ENCODE measurements at regions not wholly inside any gene's neighbourhood (a gene's known extent, or its start where the extent isn't known, plus 50 kb on each side); places are given as distances from the start of the nearest gene placed in this dataset.

DNA sequence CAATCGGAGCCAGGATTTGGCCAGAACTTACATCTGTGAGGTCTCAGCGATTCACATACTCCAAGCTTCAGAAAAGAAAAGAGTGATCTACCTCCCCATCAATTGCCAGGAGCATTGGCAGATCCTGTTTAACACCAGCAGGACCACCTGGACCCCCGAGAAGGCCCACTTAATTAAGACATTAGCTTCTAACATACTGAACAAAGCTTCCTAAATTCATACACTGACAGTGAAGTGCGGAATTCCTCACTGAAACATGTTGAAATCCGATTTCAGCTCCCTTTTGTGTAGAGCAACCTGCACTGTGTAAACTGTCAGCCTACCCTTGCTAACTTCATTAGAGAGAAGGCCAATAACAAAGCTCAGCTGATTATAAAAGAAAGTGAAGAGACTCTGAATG, 274.0 kb downstream of the NOVA1 start:
- H3K27ac ChIP-seq (replicated peaks in 1 of 4) = no peak overlapping the region
- intact Hi-C loops (cut with DNase I) = no loop called here
- no peaks in the 10 kb centered on the region for H3K9me3 ChIP-seq
- H3K4me3 ChIP-seq = no peak overlapping the region
- no peaks in the 10 kb centered on the region for H3K36me3 ChIP-seq
- no peak for DNase-seq (ENCODE audit: extremely low spot score)
- peaks cover 0 to 7% (median 0%) of the 10 kb centered on the region in 4 donors for H3K4me1 ChIP-seq
- H3K27me3 ChIP-seq = no peaks in the 10 kb centered on the region
- WGBS = 21% methylated on average over 5 of the region's 5 CpGs
- TF ChIP-seq, protein P1, sequence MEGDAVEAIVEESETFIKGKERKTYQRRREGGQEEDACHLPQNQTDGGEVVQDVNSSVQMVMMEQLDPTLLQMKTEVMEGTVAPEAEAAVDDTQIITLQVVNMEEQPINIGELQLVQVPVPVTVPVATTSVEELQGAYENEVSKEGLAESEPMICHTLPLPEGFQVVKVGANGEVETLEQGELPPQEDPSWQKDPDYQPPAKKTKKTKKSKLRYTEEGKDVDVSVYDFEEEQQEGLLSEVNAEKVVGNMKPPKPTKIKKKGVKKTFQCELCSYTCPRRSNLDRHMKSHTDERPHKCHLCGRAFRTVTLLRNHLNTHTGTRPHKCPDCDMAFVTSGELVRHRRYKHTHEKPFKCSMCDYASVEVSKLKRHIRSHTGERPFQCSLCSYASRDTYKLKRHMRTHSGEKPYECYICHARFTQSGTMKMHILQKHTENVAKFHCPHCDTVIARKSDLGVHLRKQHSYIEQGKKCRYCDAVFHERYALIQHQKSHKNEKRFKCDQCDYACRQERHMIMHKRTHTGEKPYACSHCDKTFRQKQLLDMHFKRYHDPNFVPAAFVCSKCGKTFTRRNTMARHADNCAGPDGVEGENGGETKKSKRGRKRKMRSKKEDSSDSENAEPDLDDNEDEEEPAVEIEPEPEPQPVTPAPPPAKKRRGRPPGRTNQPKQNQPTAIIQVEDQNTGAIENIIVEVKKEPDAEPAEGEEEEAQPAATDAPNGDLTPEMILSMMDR (IDR thresholded peaks at IDR 0.05) = no peak
- no peak for TF ChIP-seq POLR2AphosphoS5 (IDR thresholded peaks at IDR 0.05)
- no peak for TF ChIP-seq POLR2A (IDR thresholded peaks at IDR 0.05; ENCODE audit: low read depth)
- no peak for TF ChIP-seq EP300 (IDR thresholded peaks at IDR 0.05)

DNA sequence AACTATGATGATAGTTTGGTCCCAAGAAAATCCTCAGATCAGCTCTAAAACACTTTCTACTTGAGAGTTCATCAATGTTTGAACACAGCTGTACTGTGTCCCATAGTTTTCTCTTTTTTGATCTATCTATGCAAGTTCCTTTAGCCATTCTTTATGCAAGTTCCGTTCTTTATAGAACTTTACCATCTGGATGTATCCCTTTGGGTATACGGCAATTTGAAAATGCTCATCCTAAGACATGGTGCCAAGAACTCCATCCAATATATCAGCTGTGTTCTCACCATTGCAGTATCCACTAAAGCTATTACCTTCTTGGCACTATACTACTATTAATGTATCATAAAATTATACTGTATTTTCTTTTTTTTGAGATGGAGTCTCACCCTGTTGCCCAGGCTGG, 276.9 kb downstream of the NOVA1 start:
- H3K4me1 ChIP-seq = peaks cover 0 to 7% (median 0%) of the 10 kb centered on the region in 4 donors
- H3K9me3 ChIP-seq = peaks cover 0 to 9% (median 0%) of the 10 kb centered on the region in 4 donors
- H3K27ac ChIP-seq (replicated peaks in 1 of 4) = no peak overlapping the region
- no peak for DNase-seq (ENCODE audit: extremely low spot score)
- TF ChIP-seq POLR2AphosphoS5 (IDR thresholded peaks at IDR 0.05) (no peak), EP300 (IDR thresholded peaks at IDR 0.05) (no peak), POLR2A (IDR thresholded peaks at IDR 0.05; ENCODE audit: low read depth) (no peak)
- TF ChIP-seq, protein P1 (IDR thresholded peaks at IDR 0.05) = no peak
- H3K4me3 ChIP-seq = no peak overlapping the region
- intact Hi-C loops (cut with DNase I) = no loop called here
- no peaks in the 10 kb centered on the region for H3K27me3 ChIP-seq
- H3K36me3 ChIP-seq = no peaks in the 10 kb centered on the region
- WGBS = 82% methylated on average over 2 of the region's 2 CpGs

DNA sequence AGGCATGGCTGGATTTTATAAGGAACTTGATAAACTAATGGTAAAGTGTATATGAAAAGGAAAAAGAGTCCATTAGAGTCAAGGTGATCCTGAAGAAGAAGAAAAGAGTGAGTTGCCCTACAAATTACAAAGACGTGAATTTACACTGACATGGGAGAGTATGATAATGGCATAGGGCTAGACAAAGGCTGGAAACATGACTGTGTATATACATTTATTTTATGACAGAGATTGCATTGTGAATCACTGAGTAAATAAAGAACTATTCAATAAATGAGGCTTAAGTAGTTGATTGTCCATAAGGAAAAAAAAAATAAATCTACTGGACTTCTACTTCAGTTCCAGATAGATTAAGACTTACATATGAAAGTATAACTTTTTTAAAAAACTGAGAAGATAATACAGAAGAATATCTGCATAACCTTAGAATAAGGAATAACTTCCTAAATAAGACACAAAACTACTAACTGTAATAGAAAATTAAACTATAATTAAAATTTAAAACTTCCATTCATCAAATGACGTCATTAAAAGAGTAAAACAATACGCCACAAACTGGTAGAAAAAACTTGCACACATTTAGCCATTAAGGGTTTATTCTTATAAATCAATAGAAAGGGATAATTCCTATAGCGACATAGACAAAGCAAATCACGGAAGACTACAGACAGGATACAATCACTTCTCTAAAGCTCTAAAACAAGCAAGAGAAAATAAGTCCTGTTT, 278.5 kb downstream of the NOVA1 start:
- H3K9me3 ChIP-seq = peaks cover 0 to 9% (median 0%) of the 10 kb centered on the region in 4 donors
- 90% methylated on average over 5 of the region's 5 CpGs for WGBS
- peaks cover 0 to 7% (median 0%) of the 10 kb centered on the region in 4 donors for H3K4me1 ChIP-seq
- no peak for DNase-seq (ENCODE audit: extremely low spot score)
- H3K27ac ChIP-seq (replicated peaks in 1 of 4) = no peak overlapping the region
- intact Hi-C loops (cut with DNase I) = no loop called here
- no peak overlapping the region for H3K4me3 ChIP-seq
- H3K27me3 ChIP-seq = no peaks in the 10 kb centered on the region
- TF ChIP-seq, protein P1 (IDR thresholded peaks at IDR 0.05) = no peak
- TF ChIP-seq POLR2AphosphoS5 (IDR thresholded peaks at IDR 0.05) = no peak
- no peak for TF ChIP-seq EP300 (IDR thresholded peaks at IDR 0.05)
- TF ChIP-seq POLR2A (IDR thresholded peaks at IDR 0.05; ENCODE audit: low read depth) = no peak
- H3K36me3 ChIP-seq = no peaks in the 10 kb centered on the region

DNA sequence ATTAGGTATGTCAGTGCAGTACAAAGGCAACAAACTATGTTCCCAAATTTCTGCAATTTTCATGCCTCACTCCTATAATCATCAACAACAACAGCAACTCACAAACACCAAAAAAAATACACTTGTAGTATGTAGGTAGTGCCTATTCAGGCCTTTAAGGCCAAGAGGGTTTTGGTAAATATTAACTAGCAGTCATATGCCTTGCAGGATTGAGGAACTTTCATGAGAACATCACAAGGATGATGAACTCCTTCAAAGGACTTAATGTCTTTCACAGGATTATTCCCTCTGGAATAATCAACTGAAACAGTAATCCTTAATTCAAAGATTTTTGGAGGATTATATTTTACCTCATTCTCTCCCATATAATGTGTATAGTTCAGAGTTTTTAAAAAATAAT, 293.8 kb downstream of the NOVA1 start:
- Histone ChIP-seq H3K36me3 (no peaks in the 10 kb centered on the region), H3K4me1 (no peaks in the 10 kb centered on the region), H3K4me3 (no peak overlapping the region), H3K27ac (replicated peaks in 1 of 4) (no peak overlapping the region), H3K9me3 (peaks cover 0 to 13% (median 5%) of the 10 kb centered on the region in 4 donors), H3K27me3 (no peaks in the 10 kb centered on the region)
- TF ChIP-seq, protein P1 (IDR thresholded peaks at IDR 0.05) = no peak
- TF ChIP-seq POLR2A (IDR thresholded peaks at IDR 0.05; ENCODE audit: low read depth) (no peak), POLR2AphosphoS5 (IDR thresholded peaks at IDR 0.05) (no peak), EP300 (IDR thresholded peaks at IDR 0.05) (no peak)
- intact Hi-C loops (cut with DNase I) = no loop called here
- no peak for DNase-seq (ENCODE audit: extremely low spot score)

DNA sequence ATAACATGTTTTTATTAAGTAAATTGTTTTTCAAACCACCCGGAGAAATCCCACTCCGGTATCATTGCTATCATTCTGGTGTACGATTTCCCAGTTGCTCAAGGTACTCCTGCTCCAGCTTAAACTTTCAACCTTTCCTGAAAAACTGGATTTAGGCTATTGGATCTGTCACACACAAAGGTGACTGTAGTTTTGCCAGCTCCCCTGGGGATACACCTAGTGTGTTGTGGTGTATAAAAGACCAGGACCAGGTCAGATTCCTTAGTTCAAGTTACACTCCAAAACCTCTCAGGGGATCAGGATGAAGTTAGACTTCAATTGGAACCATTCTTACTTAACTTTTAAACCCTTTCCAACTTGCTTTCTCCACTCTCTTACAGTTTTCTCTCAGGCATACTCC, 303.9 kb downstream of the NOVA1 start:
- DNase-seq (ENCODE audit: extremely low spot score) = no peak
- no peaks in the 10 kb centered on the region for H3K27me3 ChIP-seq
- intact Hi-C loops (cut with DNase I) = no loop called here
- no peak overlapping the region for H3K27ac ChIP-seq (replicated peaks in 1 of 4)
- H3K36me3 ChIP-seq = no peaks in the 10 kb centered on the region
- no peak overlapping the region for H3K4me3 ChIP-seq
- 89% methylated on average over 3 of the region's 3 CpGs for WGBS
- no peaks in the 10 kb centered on the region for H3K4me1 ChIP-seq
- TF ChIP-seq POLR2AphosphoS5 (IDR thresholded peaks at IDR 0.05) (no peak), EP300 (IDR thresholded peaks at IDR 0.05) (no peak), POLR2A (IDR thresholded peaks at IDR 0.05; ENCODE audit: low read depth) (no peak)
- TF ChIP-seq, protein P1 (IDR thresholded peaks at IDR 0.05) = no peak
- no peaks in the 10 kb centered on the region for H3K9me3 ChIP-seq

All from esophagus muscularis mucosa (tissue), 4 donors.